Mucosa of rectum (tissue), 2 donors: ENCODE measurements at regions not wholly inside any gene's neighbourhood (a gene's known extent, or its start where the extent isn't known, plus 50 kb on each side); places are given as distances from the start of the nearest gene placed in this dataset.
"Not testable (repeated sequence)": the region's sequence is repeated elsewhere in the genome, so short reads cannot be mapped to it uniquely, and the experiment has no call there.

ENCODE experiments used
- H3K27ac ChIP-seq, 2 donors: one replicate each; pipeline ENCODE4 v1.7.0; 2013; ENCODE audit warnings: inconsistent platforms in 2 of 2, low read depth in 2 of 2, low read length in 2 of 2
- H3K27me3 ChIP-seq, 2 donors: one replicate each; pipeline ENCODE4 v1.7.0; 2013; ENCODE audit warnings: low read length in 2 of 2; ENCODE audit not compliant: control insufficient read depth in 2 of 2, insufficient read depth in 2 of 2
- H3K36me3 ChIP-seq, 2 donors: one replicate each; pipeline ENCODE4 v1.7.0; 2013; ENCODE audit warnings: low read length in 2 of 2; ENCODE audit not compliant: control insufficient read depth in 2 of 2, insufficient read depth in 2 of 2
- H3K4me1 ChIP-seq, 2 donors: one replicate each; pipeline ENCODE4 v1.7.0; 2013; ENCODE audit warnings: low read length in 2 of 2, mild to moderate bottlenecking in 1 of 2; ENCODE audit not compliant: control insufficient read depth in 2 of 2, insufficient read depth in 2 of 2
- H3K4me3 ChIP-seq, 2 donors: one replicate each; pipeline ENCODE4 v1.7.0; 2013; ENCODE audit warnings: low read length in 2 of 2
- H3K9ac ChIP-seq, 2 donors: one replicate each; pipeline ENCODE4 v1.7.0; 2013; ENCODE audit warnings: low read length in 2 of 2, low read depth in 1 of 2, mild to moderate bottlenecking in 1 of 2
- H3K9me3 ChIP-seq, 2 donors: one replicate each; pipeline ENCODE4 v1.7.0; 2013; ENCODE audit warnings: low read length in 2 of 2; ENCODE audit not compliant: control insufficient read depth in 2 of 2
- donor health status: healthy.
- donor health status: Normal muscosa, but diverticular disease.

GRCh38 chr7:13117592-13117991 is 430.2 kb downstream of the ARL4A start:
- H3K27ac ChIP-seq = no peak overlapping the region
- no peaks in the 10 kb centered on the region for H3K27me3 ChIP-seq
- no peak overlapping the region for H3K9ac ChIP-seq
- no peak overlapping the region for H3K4me3 ChIP-seq
- no peaks in the 10 kb centered on the region for H3K4me1 ChIP-seq
- no peaks in the 10 kb centered on the region for H3K36me3 ChIP-seq
- no peaks in the 10 kb centered on the region for H3K9me3 ChIP-seq

GRCh38 chr7:13124629-13125028 is 437.2 kb downstream of the ARL4A start:
- not testable (repeated sequence) for H3K4me3 ChIP-seq, H3K9me3 ChIP-seq, H3K4me1 ChIP-seq, H3K27me3 ChIP-seq, H3K36me3 ChIP-seq, H3K27ac ChIP-seq, H3K9ac ChIP-seq

GRCh38 chr7:13126347-13126746 is 438.9 kb downstream of the ARL4A start:
- no peaks in the 10 kb centered on the region for H3K27me3 ChIP-seq
- H3K9me3 ChIP-seq = no peaks in the 10 kb centered on the region
- H3K9ac ChIP-seq = no peak overlapping the region
- no peaks in the 10 kb centered on the region for H3K4me1 ChIP-seq
- no peak overlapping the region for H3K27ac ChIP-seq
- H3K36me3 ChIP-seq = no peaks in the 10 kb centered on the region
- no peak overlapping the region for H3K4me3 ChIP-seq

GRCh38 chr7:13130321-13130720 is 442.9 kb downstream of the ARL4A start:
- H3K9ac ChIP-seq = no peak overlapping the region
- no peaks in the 10 kb centered on the region for H3K36me3 ChIP-seq
- H3K4me1 ChIP-seq = no peaks in the 10 kb centered on the region
- no peaks in the 10 kb centered on the region for H3K9me3 ChIP-seq
- no peak overlapping the region for H3K27ac ChIP-seq
- no peaks in the 10 kb centered on the region for H3K27me3 ChIP-seq
- H3K4me3 ChIP-seq = no peak overlapping the region

GRCh38 chr7:13130906-13131305 is 443.5 kb downstream of the ARL4A start:
- not testable (repeated sequence) for H3K4me3 ChIP-seq, H3K27me3 ChIP-seq, H3K27ac ChIP-seq

DNA sequence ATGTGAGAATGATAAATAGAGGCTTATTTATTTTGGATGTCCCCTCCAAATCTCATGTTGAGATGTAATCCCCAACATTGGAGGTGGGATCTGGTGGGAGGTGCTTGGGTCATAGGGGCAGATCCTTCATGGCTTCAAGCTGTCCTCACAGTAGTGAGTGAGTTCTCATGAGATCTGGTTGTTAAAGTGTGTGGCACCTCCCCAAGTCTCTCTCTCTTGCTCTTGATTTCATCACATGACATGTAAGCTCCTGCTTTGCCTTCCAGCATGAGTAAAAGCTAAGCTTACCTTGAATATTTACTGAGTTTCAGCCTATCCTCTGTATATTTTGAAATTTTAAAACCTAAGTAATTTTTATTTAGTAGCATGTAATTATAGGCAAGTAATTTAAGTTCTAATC is 444.9 kb downstream of the ARL4A start:
- Histone ChIP-seq H3K4me1 (no peaks in the 10 kb centered on the region), H3K27ac (no peak overlapping the region), H3K9ac (no peak overlapping the region), H3K27me3 (no peaks in the 10 kb centered on the region), H3K36me3 (no peaks in the 10 kb centered on the region), H3K4me3 (no peak overlapping the region), H3K9me3 (no peaks in the 10 kb centered on the region)

More at GRCh38 chr7:13130906-13131305, 443.5 kb downstream of the ARL4A start:
- not testable (repeated sequence) for H3K9ac ChIP-seq, H3K9me3 ChIP-seq, H3K36me3 ChIP-seq, H3K4me1 ChIP-seq

DNA sequence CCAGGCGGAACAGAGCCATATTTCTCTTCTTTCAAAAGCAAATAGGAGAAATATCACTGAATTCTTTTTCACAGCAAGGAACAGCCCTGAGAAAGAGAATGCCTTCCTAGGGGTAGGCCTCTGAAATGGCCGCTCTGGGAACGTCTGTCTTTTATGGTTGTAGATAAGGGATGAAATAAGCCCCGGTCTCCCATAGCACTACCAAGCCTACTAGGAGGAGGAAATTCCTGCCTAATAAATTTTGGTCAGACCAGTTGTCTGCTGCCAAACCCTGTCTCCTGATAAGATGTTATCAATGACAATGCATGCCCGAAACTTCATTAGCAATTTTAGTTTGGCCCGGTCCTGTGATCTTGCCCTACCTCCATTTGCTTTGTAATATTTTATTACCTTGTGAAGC is 448.9 kb downstream of the ARL4A start:
- not testable (repeated sequence) for H3K9me3 ChIP-seq, H3K4me3 ChIP-seq, H3K4me1 ChIP-seq, H3K27me3 ChIP-seq, H3K36me3 ChIP-seq, H3K27ac ChIP-seq, H3K9ac ChIP-seq

GRCh38 chr7:13139436-13139835 is 452.0 kb downstream of the ARL4A start:
- Histone ChIP-seq H3K27ac (no peak overlapping the region), H3K4me1 (no peaks in the 10 kb centered on the region), H3K36me3 (no peaks in the 10 kb centered on the region), H3K9ac (no peak overlapping the region), H3K27me3 (no peaks in the 10 kb centered on the region), H3K9me3 (no peaks in the 10 kb centered on the region), H3K4me3 (no peak overlapping the region)

GRCh38 chr7:13144673-13145072 is 457.2 kb downstream of the ARL4A start:
- Histone ChIP-seq H3K36me3 (no peaks in the 10 kb centered on the region), H3K9ac (no peak overlapping the region), H3K27me3 (no peaks in the 10 kb centered on the region), H3K27ac (no peak overlapping the region), H3K4me1 (no peaks in the 10 kb centered on the region), H3K9me3 (no peaks in the 10 kb centered on the region), H3K4me3 (no peak overlapping the region)

- Histone ChIP-seq H3K9ac (no peak overlapping the region), H3K27ac (no peak overlapping the region), H3K9me3 (no peaks in the 10 kb centered on the region), H3K27me3 (no peaks in the 10 kb centered on the region), H3K36me3 (no peaks in the 10 kb centered on the region), H3K4me1 (no peaks in the 10 kb centered on the region), H3K4me3 (no peak overlapping the region)
Observed at GRCh38 chr7:13148548-13148947, 461.1 kb downstream of the ARL4A start.

GRCh38 chr7:13151978-13152377 is 464.5 kb downstream of the ARL4A start:
- no peaks in the 10 kb centered on the region for H3K9me3 ChIP-seq
- no peak overlapping the region for H3K9ac ChIP-seq
- H3K4me1 ChIP-seq = no peaks in the 10 kb centered on the region
- no peaks in the 10 kb centered on the region for H3K36me3 ChIP-seq
- no peak overlapping the region for H3K27ac ChIP-seq
- no peaks in the 10 kb centered on the region for H3K27me3 ChIP-seq
- no peak overlapping the region for H3K4me3 ChIP-seq
